AG10803 (cell line): ENCODE measurements at regions not wholly inside any gene's neighbourhood (a gene's known extent, or its start where the extent isn't known, plus 50 kb on each side); places are given as distances from the start of the nearest gene placed in this dataset.
A peak's percentile ranks its signal among the peaks of the same experiment; 100 is the strongest.

Experiments
- DNase-seq: peaks from one replicate; pipeline ENCODE4 v3.0.0; 2010; ENCODE audit warnings: low read depth
- H3K4me3 ChIP-seq: 2 replicates; pipeline ENCODE4 v1.5.1; 2011; ENCODE audit warnings: mild to moderate bottlenecking, low read length, control low read depth
- TF ChIP-seq, protein P1 (sequence below): conservative IDR thresholded peaks from 2 replicates; pipeline ENCODE4 v1.5.1; 2011; ENCODE audit warnings: mild to moderate bottlenecking, low read length, control low read depth, inconsistent platforms

DNA sequence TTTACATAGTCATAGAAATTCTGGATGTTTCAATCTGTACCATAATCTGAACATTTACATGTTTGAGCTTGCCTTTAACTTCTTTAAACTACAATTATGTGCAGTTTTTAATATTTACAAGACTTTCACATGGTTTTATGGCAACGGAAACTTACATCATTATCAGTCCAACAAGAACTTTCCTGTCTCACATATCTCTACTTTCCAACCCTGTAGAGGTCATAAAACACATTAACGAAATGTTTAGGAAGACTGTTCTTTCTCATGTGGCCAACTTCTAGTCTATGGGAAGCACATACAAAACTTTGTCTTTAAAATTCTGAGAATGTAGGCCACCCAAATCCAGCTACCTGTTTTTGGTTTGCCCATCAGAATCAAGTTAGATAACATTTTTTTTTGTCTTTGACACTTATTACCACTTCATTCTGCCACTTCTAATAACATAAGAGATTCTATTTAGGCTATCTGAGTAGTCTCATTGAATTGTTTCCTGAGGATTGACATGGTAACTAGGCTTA is 693.2 kb downstream of the KCNJ3 start:
- no peak for DNase-seq
- no peak overlapping the region for H3K4me3 ChIP-seq

DNA sequence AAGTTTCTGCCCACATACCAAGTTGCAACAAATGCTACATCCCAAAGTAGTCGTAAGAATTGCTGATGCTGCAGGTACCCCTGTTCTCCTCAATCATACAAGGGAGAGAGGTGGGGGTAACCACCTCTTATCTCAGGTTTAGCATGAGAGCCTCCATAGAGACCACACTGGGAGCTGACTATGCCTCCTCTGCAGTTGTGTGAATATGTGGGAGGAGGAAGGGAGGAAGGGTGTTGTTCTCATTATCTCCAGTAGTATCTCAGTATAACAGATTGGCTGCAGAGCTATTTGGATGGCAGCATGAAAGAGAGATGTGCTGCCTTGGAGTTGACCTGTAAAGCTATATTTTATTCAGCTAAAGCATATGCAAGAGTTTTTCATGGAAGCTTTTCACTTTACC is 690.7 kb downstream of the KCNJ3 start:
- TF ChIP-seq, protein P1, sequence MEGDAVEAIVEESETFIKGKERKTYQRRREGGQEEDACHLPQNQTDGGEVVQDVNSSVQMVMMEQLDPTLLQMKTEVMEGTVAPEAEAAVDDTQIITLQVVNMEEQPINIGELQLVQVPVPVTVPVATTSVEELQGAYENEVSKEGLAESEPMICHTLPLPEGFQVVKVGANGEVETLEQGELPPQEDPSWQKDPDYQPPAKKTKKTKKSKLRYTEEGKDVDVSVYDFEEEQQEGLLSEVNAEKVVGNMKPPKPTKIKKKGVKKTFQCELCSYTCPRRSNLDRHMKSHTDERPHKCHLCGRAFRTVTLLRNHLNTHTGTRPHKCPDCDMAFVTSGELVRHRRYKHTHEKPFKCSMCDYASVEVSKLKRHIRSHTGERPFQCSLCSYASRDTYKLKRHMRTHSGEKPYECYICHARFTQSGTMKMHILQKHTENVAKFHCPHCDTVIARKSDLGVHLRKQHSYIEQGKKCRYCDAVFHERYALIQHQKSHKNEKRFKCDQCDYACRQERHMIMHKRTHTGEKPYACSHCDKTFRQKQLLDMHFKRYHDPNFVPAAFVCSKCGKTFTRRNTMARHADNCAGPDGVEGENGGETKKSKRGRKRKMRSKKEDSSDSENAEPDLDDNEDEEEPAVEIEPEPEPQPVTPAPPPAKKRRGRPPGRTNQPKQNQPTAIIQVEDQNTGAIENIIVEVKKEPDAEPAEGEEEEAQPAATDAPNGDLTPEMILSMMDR = no peak
- no peak overlapping the region for H3K4me3 ChIP-seq
- no peak for DNase-seq

More for the DNA sequence above, 693.2 kb downstream of the KCNJ3 start:
- TF ChIP-seq, protein P1 = no peak

DNA sequence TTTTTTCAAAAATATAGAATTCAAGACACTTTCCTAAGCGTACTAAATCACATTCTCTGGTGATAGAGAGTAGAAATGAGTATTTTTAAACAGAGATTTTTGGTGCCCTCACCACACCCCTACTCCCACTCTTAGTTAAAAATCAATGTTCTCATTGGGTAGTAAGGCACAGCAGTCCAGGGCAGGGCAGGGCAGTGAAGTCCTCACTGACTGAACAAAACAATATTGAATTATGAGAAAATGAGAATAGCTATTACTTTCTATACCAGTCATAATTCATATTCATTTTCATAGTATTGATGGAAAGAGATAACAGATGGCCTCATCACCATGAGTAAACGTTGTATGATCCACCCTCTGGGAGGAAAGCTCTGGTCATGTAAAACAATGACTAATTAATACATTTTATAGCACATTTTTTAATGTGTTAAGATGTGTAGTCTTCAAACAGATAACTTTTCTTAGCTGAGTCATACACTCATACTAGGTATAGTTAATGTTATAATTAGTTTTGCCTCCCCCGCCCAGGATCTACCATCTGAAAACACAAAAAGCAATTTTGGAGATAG is 686.1 kb downstream of the KCNJ3 start:
- no peak for DNase-seq
- TF ChIP-seq, protein P1 = no peak
- H3K4me3 ChIP-seq = no peak overlapping the region

DNA sequence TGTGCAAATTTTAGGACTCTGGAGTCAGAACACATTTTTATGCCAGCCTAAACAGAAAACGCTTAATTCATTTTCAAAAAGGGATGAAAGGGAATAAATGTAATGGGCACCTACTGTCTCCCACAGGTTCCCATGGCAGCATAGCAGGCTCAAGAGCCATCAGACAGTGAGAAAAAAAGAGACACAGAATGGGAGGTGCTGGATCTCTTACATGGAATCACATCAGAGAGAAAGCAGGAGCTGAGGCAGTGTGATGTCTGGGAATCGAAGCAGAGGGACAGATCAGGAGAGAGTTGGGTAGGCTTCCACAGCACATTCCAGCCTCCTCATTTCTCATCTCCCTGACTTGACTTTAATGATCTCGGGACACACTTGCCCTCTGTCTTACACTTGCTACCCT is 684.3 kb downstream of the KCNJ3 start:
- TF ChIP-seq, protein P1 = no peak
- H3K4me3 ChIP-seq = no peak overlapping the region
- no peak for DNase-seq

DNA sequence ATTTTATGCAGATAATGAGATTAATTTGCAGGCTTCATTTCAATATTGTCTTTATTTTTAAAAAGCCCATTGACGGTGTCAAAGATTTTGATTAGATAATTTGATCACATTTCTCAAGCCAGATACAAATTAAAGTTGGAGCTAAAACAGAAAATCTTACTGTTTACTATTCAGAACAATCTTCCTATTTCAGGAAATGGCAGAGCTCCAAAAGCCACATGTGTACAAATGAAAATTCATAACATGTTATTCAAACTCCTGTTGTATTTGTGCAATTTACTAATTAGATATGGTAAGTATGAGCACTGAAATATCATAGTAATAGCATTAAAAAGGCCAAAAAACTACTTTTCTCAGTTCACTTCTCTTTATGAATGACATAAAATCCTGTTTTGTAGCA is 682.9 kb downstream of the KCNJ3 start:
- H3K4me3 ChIP-seq = no peak overlapping the region
- no peak for DNase-seq
- TF ChIP-seq, protein P1 = no peak

DNA sequence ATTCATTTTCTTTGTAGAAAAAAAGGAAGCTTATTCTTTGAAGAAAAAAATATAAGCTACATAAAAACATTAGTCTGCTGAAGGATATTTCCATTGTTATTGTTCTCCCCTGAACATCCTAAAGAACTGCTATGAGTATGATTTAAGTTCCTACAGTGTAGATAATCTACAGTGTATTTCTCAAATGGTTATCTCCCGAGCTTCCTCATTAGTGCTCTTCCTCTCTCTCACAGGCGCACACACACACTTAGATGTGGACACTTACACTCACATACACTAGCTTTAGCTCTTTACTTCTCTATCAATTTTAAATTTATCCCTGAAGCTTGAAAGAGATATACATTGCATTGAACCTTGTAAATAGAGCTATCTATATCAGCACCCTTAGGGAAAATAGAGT is 681.0 kb downstream of the KCNJ3 start:
- no peak overlapping the region for H3K4me3 ChIP-seq
- no peak for DNase-seq
- TF ChIP-seq, protein P1 = no peak

DNA sequence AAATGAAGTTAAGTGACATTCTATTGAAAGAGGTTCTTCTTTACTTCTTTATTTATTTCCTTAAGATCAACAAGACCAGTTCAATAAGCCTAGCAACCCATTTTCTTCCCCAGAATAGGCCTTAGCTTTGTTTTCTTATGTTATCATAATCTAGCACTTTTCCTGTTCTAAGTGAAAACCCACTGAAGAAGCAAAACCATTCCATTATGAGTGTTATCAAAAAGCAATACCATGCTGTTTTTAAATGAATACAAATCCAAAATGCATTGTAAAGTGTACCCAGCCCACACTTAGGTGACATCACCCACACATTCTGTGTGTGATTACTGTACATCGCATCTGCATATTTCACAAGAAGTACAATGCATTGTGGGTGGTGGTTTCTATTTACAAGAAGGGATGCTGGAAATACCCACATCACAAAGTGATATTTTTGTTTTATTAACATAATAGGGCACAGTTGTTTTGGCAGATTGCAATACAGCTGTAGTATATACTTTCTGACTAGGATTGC is 679.5 kb downstream of the KCNJ3 start:
- peak; percentile 2 for DNase-seq
- TF ChIP-seq, protein P1 = no peak
- no peak overlapping the region for H3K4me3 ChIP-seq
